BLaER1 treated with 17β-estradiol and CSF1 and Interleukin-3, amounts not matched to agents 10 nM and 100 nM (cell line): ENCODE measurements at regions not wholly inside any gene's neighbourhood (a gene's known extent, or its start where the extent isn't known, plus 50 kb on each side); places are given as distances from the start of the nearest gene placed in this dataset.
"Not testable (repeated sequence)": the region's sequence is repeated elsewhere in the genome, so short reads cannot be mapped to it uniquely, and the experiment has no call there.

Experiments
- H3K27ac ChIP-seq, 11 experiments: shearing (Covaris generic); formaldehyde crosslinking; 2 replicates each; pipeline ENCODE4 v1.8.1; 2022
- H3K27me3 ChIP-seq, 11 experiments: shearing (Covaris generic); formaldehyde crosslinking; 2 replicates each; pipeline ENCODE4 v1.8.1; 2022
- H3K36me3 ChIP-seq, 11 experiments: shearing (Covaris generic); formaldehyde crosslinking; 2 replicates each; pipeline ENCODE4 v1.8.1; 2022
- H3K4me1 ChIP-seq, 10 experiments: shearing (Covaris generic); formaldehyde crosslinking; 2 replicates each; pipeline ENCODE4 v1.8.1; 2022
- H3K4me2 ChIP-seq, 11 experiments: shearing (Covaris generic); formaldehyde crosslinking; 2 replicates each; pipeline ENCODE4 v1.8.1; 2022
- H3K4me3 ChIP-seq, 10 experiments: shearing (Covaris generic); formaldehyde crosslinking; 2 replicates each; pipeline ENCODE4 v1.8.1; 2022
- H3K9ac ChIP-seq, 11 experiments: shearing (Covaris generic); formaldehyde crosslinking; 2 replicates each; pipeline ENCODE4 v1.8.1; 2022
- H3K9me3 ChIP-seq, 11 experiments: shearing (Covaris generic); formaldehyde crosslinking; replicated peaks in 1 of 11; 2 replicates each; pipeline ENCODE4 v1.8.1; 2022
- H4K20me1 ChIP-seq, 11 experiments: shearing (Covaris generic); formaldehyde crosslinking; 2 replicates each; pipeline ENCODE4 v1.8.1; 2022
- Cebpa-rat ChIP-seq, 11 experiments: shearing (Covaris generic); IDR thresholded peaks; 2 replicates each; pipeline ENCODE4 v1.8.1; 2022

- H3K4me3 ChIP-seq = no peak overlapping the region
- no peaks in the 10 kb centered on the region for H3K36me3 ChIP-seq
- no peaks in the 10 kb centered on the region for H3K4me1 ChIP-seq
- no peaks in the 10 kb centered on the region for H3K27me3 ChIP-seq
- H3K9ac ChIP-seq = no peak overlapping the region
- H4K20me1 ChIP-seq = no peaks in the 10 kb centered on the region
- no peak overlapping the region for H3K4me2 ChIP-seq
- TF ChIP-seq Cebpa-rat (IDR thresholded peaks at IDR 0.05) = no peak
- no peaks in the 10 kb centered on the region for H3K9me3 ChIP-seq
- H3K27ac ChIP-seq = no peak overlapping the region
Measured at GRCh38 chr1:98575955-98576354, 85.6 kb upstream of the SNX7 start.

DNA sequence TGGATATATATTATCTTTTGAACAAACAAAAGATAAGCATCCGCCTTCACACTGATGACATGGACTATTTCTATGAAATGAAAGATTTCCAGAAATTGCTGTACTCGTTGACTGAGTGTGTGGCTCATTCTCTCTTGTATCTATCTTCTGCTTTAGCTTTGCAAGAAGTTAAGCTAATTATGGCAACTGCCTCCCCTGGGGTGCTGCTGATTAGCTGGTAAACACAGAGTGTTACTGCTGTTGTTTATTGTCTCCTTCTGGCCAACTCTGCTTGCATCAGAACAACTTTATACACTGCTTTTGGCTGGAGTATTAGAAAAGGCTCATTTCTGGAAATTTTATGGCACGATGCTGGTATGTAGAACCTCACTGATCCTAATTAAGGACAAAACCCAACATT lies 95.6 kb upstream of the SNX7 start:
- Histone ChIP-seq H4K20me1 (no peaks in the 10 kb centered on the region), H3K27ac (no peak overlapping the region), H3K9ac (no peak overlapping the region), H3K4me3 (no peak overlapping the region), H3K4me2 (no peak overlapping the region), H3K9me3 (peaks cover 24 to 32% (median 27%) of the 10 kb centered on the region in 11 experiments), H3K4me1 (no peaks in the 10 kb centered on the region), H3K27me3 (no peaks in the 10 kb centered on the region), H3K36me3 (no peaks in the 10 kb centered on the region)
- no peak for TF ChIP-seq Cebpa-rat (IDR thresholded peaks at IDR 0.05)

DNA sequence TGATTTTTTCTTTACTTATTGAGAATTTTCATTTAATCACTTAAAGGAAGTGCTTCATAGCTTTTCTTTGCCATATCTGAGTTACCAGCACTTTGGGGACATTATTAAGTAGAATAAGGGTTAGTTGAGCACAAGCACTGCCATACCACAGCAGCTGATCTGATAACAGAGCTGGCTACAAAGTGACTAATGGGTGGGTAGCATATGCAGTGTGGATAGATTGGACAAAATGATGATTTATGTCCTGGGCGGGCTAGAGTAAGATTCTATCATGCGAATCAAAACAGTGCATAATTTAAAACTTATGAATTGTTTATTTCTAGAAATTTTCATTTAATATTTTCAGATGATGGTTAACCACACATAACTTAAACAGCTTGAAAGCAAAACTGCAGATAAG lies 102.2 kb upstream of the SNX7 start:
- H3K36me3 ChIP-seq = no peaks in the 10 kb centered on the region
- no peaks in the 10 kb centered on the region for H4K20me1 ChIP-seq
- no peaks in the 10 kb centered on the region for H3K4me1 ChIP-seq
- no peak overlapping the region for H3K9ac ChIP-seq
- H3K4me3 ChIP-seq = no peak overlapping the region
- TF ChIP-seq Cebpa-rat (IDR thresholded peaks at IDR 0.05) = no peak
- no peak overlapping the region for H3K4me2 ChIP-seq
- H3K27ac ChIP-seq = no peak overlapping the region
- no peaks in the 10 kb centered on the region for H3K27me3 ChIP-seq
- peaks cover 24 to 26% (median 26%) of the 10 kb centered on the region in 11 experiments for H3K9me3 ChIP-seq

DNA sequence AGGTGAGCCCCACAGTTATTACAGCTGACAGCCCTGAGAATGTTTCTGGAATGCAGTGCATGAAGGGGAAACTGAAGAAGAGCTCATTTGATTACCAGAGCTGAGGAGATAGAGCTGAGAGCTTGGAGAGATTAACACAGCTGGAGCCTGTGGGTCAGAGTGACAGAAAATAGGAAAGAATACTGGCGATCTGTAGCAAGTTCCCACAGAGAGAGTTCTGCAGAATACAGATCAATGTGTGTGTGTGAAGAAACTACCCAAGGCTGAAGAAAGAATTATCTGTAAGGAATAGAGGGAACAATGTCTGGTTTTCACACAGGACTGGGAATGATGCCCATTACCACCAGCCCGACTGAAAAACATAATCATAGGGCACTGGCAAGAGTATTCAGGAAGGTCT lies 103.6 kb upstream of the SNX7 start:
- TF ChIP-seq Cebpa-rat (IDR thresholded peaks at IDR 0.05) = no peak
- Histone ChIP-seq H3K9ac (no peak overlapping the region), H3K4me2 (no peak overlapping the region), H3K4me1 (no peaks in the 10 kb centered on the region), H3K9me3 (peaks cover 11 to 12% (median 12%) of the 10 kb centered on the region in 11 experiments), H3K4me3 (no peak overlapping the region), H3K27me3 (no peaks in the 10 kb centered on the region), H4K20me1 (no peaks in the 10 kb centered on the region), H3K36me3 (no peaks in the 10 kb centered on the region), H3K27ac (no peak overlapping the region)

DNA sequence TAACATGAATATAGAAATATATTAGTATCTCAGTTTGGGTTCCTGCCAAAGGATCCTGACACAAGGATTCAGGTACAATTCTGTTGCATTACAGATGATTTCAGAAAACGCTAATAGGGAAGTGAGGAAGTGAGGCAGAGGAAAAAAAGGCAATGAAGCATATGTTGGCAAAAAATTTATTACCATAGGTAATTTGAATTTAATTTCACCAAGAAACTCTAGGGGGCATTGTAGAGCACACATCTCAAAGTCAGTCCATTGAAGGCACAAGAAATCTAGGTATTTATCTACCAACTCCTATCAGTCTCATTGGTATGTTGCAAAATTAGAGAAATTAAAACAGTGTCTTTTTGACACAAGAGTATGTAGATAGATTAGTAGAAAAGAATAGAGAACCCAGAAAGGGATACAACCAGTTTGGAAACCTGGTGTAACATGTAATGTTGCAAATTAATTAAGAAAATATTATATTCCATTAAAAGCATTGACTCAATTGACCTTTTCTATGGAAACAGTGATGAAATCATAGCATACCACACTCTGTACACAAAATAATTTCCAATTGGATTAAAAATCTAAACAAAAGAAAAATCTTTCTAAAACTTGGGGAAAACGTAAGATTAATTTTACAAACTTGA lies 104.9 kb upstream of the SNX7 start:
- Histone ChIP-seq H3K27me3 (no peaks in the 10 kb centered on the region), H3K36me3 (no peaks in the 10 kb centered on the region), H4K20me1 (no peaks in the 10 kb centered on the region), H3K4me2 (no peak overlapping the region), H3K4me1 (no peaks in the 10 kb centered on the region), H3K4me3 (no peak overlapping the region), H3K27ac (no peak overlapping the region), H3K9ac (no peak overlapping the region), H3K9me3 (no peaks in the 10 kb centered on the region)
- TF ChIP-seq Cebpa-rat (IDR thresholded peaks at IDR 0.05) = no peak

GRCh38 chr1:98555814-98556213 lies 105.7 kb upstream of the SNX7 start:
- no peak overlapping the region for H3K27ac ChIP-seq
- no peak overlapping the region for H3K4me3 ChIP-seq
- H4K20me1 ChIP-seq = no peaks in the 10 kb centered on the region
- no peak overlapping the region for H3K4me2 ChIP-seq
- H3K4me1 ChIP-seq = no peaks in the 10 kb centered on the region
- H3K9me3 ChIP-seq = peaks cover 0 to 4% (median 0%) of the 10 kb centered on the region in 11 experiments; a peak in 1 of 22 replicates
- H3K27me3 ChIP-seq = no peaks in the 10 kb centered on the region
- H3K36me3 ChIP-seq = no peaks in the 10 kb centered on the region
- H3K9ac ChIP-seq = no peak overlapping the region
- no peak for TF ChIP-seq Cebpa-rat (IDR thresholded peaks at IDR 0.05)

DNA sequence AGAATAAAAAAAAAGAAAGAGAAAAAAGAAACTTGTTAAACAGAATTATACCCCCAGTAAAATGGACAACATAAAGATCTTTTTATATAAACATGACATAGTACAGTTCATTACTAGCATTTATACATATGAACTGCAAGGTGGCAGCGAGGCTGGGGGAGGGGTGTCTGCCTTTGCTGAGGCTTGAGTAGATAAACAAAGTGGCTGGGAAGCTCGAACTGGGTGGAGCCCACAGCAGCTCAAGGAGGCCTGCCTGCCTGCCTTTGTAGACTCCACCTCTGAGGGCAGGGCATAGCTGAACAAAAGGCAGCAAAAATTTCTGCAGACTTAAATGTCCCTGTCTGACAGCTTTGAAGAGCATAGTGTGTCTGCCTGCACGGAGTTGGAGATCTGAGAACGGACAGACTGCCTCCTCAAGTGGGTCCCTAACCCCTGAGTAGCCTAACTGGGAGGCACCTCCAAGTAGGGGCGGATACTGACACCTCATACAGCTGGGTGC lies 108.9 kb upstream of the SNX7 start:
- not testable (repeated sequence) for H3K4me1 ChIP-seq, H3K4me2 ChIP-seq, H3K9me3 ChIP-seq, H4K20me1 ChIP-seq, H3K9ac ChIP-seq, H3K4me3 ChIP-seq, H3K36me3 ChIP-seq, H3K27ac ChIP-seq, H3K27me3 ChIP-seq

GRCh38 chr1:98550076-98550475 lies 111.4 kb upstream of the SNX7 start:
- H3K4me3 ChIP-seq = no peak overlapping the region

GRCh38 chr1:98546319-98546718 lies 115.2 kb upstream of the SNX7 start:
- H3K27ac ChIP-seq = no peak overlapping the region
- 0 out of 20 replicates have a peak, but pooled peaks cover 0 to 5% (median 0%) of the 10 kb centered on the region in 10 experiments for H3K4me1 ChIP-seq
- H3K9ac ChIP-seq = no peak overlapping the region
- H3K4me2 ChIP-seq = no peak overlapping the region
- H3K9me3 ChIP-seq = peaks cover 0 to 2% (median 0%) of the 10 kb centered on the region in 11 experiments; a peak in 1 of 22 replicates
- H3K4me3 ChIP-seq = no peak overlapping the region
- no peaks in the 10 kb centered on the region for H4K20me1 ChIP-seq
- no peak for TF ChIP-seq Cebpa-rat (IDR thresholded peaks at IDR 0.05)
- H3K36me3 ChIP-seq = no peaks in the 10 kb centered on the region
- H3K27me3 ChIP-seq = no peaks in the 10 kb centered on the region

More at GRCh38 chr1:98550076-98550475, 111.4 kb upstream of the SNX7 start:
- 0 out of 20 replicates have a peak, but pooled peaks cover 0 to 5% (median 0%) of the 10 kb centered on the region in 10 experiments for H3K4me1 ChIP-seq
- no peak overlapping the region for H3K4me2 ChIP-seq
- TF ChIP-seq Cebpa-rat (IDR thresholded peaks at IDR 0.05) = no peak
- no peak overlapping the region for H3K9ac ChIP-seq
- H3K36me3 ChIP-seq = no peaks in the 10 kb centered on the region
- no peak overlapping the region for H3K27ac ChIP-seq
- no peaks in the 10 kb centered on the region for H3K27me3 ChIP-seq
- H3K9me3 ChIP-seq = peaks cover 0 to 4% (median 0%) of the 10 kb centered on the region in 11 experiments; a peak in 1 of 22 replicates
- no peaks in the 10 kb centered on the region for H4K20me1 ChIP-seq

DNA sequence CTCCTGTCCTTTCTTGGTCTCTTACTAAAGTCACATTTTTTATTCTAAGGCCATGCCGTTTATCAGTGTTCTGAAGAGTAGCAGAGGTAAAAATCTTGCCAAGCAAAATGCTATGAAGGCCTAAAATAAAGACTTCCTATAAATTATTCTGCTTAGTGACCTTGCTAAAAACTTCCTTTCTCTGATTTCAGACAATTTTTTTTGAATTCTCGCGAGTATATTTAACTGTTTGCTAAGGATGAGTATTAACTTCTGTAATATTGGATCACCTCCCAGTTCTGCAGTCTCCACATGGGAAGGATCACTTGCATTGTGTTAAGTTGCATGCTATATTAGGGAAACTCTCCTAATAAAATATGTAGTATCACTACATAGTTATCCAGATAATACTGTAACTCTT lies 123.4 kb upstream of the SNX7 start:
- TF ChIP-seq Cebpa-rat (IDR thresholded peaks at IDR 0.05) = no peak
- Histone ChIP-seq H3K9me3 (no peaks in the 10 kb centered on the region), H3K27me3 (no peaks in the 10 kb centered on the region), H3K36me3 (no peaks in the 10 kb centered on the region), H3K9ac (no peak overlapping the region), H3K4me3 (no peak overlapping the region), H4K20me1 (no peaks in the 10 kb centered on the region), H3K27ac (no peak overlapping the region), H3K4me2 (no peak overlapping the region), H3K4me1 (no peaks in the 10 kb centered on the region)
